SK-N-SH treated with all-trans-retinoic acid at 6 μM for 48 hours (cell line): ENCODE measurements at regions not wholly inside any gene's neighbourhood (a gene's known extent, or its start where the extent isn't known, plus 50 kb on each side); places are given as distances from the start of the nearest gene placed in this dataset.

ENCODE experiments used
- ATAC-seq: fragments of 200-7000 bp; cut with Tn5 transposase; 3 replicates; pipeline ENCODE4 v1.9.1; 2020; ENCODE audit warnings: mild to moderate bottlenecking, moderate library complexity
- ARNTL ChIP-seq: fragments of 450-650 bp; formaldehyde crosslinking; IDR thresholded peaks from 2 replicates; pipeline ENCODE4 v1.5.0; 2020; ENCODE audit warnings: low read depth, mild to moderate bottlenecking, moderate library complexity, borderline replicate concordance
- BACH2 ChIP-seq: fragments of 250-450 bp; sonication (Bioruptor Pico); IDR thresholded peaks from 2 replicates; pipeline ENCODE4 v1.9.0; 2021; ENCODE audit warnings: mild to moderate bottlenecking, borderline replicate concordance
- CSDC2 ChIP-seq: fragments of 250-450 bp; sonication (Bioruptor Pico); IDR thresholded peaks from 2 replicates; pipeline ENCODE4 v1.5.0; 2020; ENCODE audit warnings: mild to moderate bottlenecking, moderate library complexity
- ESRRG ChIP-seq: fragments of 250-450 bp; sonication (Bioruptor Pico); IDR thresholded peaks from 2 replicates; pipeline ENCODE4 v1.6.1; 2021; ENCODE audit warnings: mild to moderate bottlenecking
- GLIS3 ChIP-seq: fragments of 250-450 bp; sonication (Bioruptor Pico); IDR thresholded peaks from 2 replicates; pipeline ENCODE4 v1.5.0; 2020; ENCODE audit warnings: mild to moderate bottlenecking, moderate library complexity
- ISL1 ChIP-seq: fragments of 250-450 bp; sonication (Bioruptor Pico); IDR thresholded peaks from 2 replicates; pipeline ENCODE4 v2.1.2; 2022; ENCODE audit warnings: mild to moderate bottlenecking, moderate library complexity
- OSR1 ChIP-seq: fragments of 250-450 bp; sonication (Bioruptor Pico); IDR thresholded peaks from 2 replicates; pipeline ENCODE4 v1.8.0; 2022; ENCODE audit warnings: moderate library complexity, mild to moderate bottlenecking, inconsistent platforms
- PPARA ChIP-seq: fragments of 250-450 bp; sonication (Bioruptor Pico); IDR thresholded peaks from 2 replicates; pipeline ENCODE4 v1.5.0; 2020; ENCODE audit warnings: mild to moderate bottlenecking, borderline replicate concordance
- SNAI2 ChIP-seq: fragments of 250-450 bp; sonication (Bioruptor Pico); IDR thresholded peaks from 2 replicates; pipeline ENCODE4 v1.5.0; 2020; ENCODE audit warnings: mild to moderate bottlenecking, moderate library complexity
- TOX ChIP-seq: fragments of 250-450 bp; sonication (Bioruptor Pico); IDR thresholded peaks from 2 replicates; pipeline ENCODE4 v1.8.0; 2021; ENCODE audit warnings: mild to moderate bottlenecking, moderate library complexity, borderline replicate concordance
- ZC3H10 ChIP-seq: fragments of 250-450 bp; sonication (Bioruptor Pico); IDR thresholded peaks from 2 replicates; pipeline ENCODE4 v1.5.1; 2021; ENCODE audit warnings: mild to moderate bottlenecking, moderate library complexity
- ZFP3 ChIP-seq: fragments of 250-450 bp; sonication (Bioruptor Pico); IDR thresholded peaks from 2 replicates; pipeline ENCODE4 v1.5.0; 2020; ENCODE audit warnings: mild to moderate bottlenecking, moderate library complexity
- ZFP30 ChIP-seq: fragments of 450-650 bp; formaldehyde crosslinking; IDR thresholded peaks from 2 replicates; pipeline ENCODE4 v1.5.0; 2022; ENCODE audit warnings: mild to moderate bottlenecking, moderate library complexity
- ZNF565 ChIP-seq: fragments of 450-650 bp; formaldehyde crosslinking; conservative IDR thresholded peaks from 2 replicates; pipeline ENCODE4 v1.5.0; 2020; ENCODE audit warnings: low read depth, mild to moderate bottlenecking, moderate library complexity
- TF ChIP-seq, protein P1 (sequence below): fragments of 250-450 bp; sonication (Bioruptor Pico); IDR thresholded peaks from 2 replicates; pipeline ENCODE4 v1.5.1; 2021; ENCODE audit warnings: mild to moderate bottlenecking, moderate library complexity
- TF ChIP-seq, protein P2 (sequence below): fragments of 250-450 bp; sonication (Bioruptor Pico); IDR thresholded peaks from 2 replicates; pipeline ENCODE4 v1.5.1; 2020; ENCODE audit warnings: low read depth, mild to moderate bottlenecking, moderate library complexity
- TF ChIP-seq, protein P3 (sequence below): fragments of 250-450 bp; sonication (Bioruptor Pico); IDR thresholded peaks from 2 replicates; pipeline ENCODE4 v1.8.0; 2020; ENCODE audit warnings: mild to moderate bottlenecking, moderate library complexity, borderline replicate concordance

DNA sequence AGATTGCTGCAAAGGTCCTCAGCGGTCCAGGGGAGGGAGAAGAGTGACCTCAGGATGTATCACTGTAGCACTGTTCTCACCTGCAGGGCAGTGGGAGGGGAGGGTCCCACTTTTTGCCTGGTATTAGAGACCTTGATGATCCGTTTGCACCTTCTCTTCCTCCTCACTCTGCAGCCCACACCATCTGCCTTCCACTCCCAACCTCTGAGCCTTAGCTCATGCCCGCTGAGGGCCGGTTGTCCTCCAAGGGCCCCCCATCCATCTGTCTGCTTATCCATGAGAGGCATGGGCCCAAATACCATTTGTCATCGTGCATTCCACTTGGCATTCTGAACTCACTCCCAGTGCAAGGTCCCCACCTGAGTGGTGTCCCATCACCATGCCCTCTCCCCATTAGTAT lies 64.6 kb upstream of the PCBD1 start:
- no peak for ATAC-seq
- TF ChIP-seq OSR1 (CRISPR knock-in tag) (no peak), ZC3H10 (CRISPR knock-in tag) (no peak), ZFP3 (CRISPR knock-in tag) (no peak), ISL1 (no peak), ZFP30 (CRISPR knock-in tag) (no peak), ZNF565 (CRISPR knock-in tag) (no peak)
- TF ChIP-seq, protein P1, sequence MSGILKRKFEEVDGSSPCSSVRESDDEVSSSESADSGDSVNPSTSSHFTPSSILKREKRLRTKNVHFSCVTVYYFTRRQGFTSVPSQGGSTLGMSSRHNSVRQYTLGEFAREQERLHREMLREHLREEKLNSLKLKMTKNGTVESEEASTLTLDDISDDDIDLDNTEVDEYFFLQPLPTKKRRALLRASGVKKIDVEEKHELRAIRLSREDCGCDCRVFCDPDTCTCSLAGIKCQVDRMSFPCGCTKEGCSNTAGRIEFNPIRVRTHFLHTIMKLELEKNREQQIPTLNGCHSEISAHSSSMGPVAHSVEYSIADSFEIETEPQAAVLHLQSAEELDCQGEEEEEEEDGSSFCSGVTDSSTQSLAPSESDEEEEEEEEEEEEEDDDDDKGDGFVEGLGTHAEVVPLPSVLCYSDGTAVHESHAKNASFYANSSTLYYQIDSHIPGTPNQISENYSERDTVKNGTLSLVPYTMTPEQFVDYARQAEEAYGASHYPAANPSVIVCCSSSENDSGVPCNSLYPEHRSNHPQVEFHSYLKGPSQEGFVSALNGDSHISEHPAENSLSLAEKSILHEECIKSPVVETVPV (CRISPR knock-in tag) = no peak
- TF ChIP-seq, protein P2, sequence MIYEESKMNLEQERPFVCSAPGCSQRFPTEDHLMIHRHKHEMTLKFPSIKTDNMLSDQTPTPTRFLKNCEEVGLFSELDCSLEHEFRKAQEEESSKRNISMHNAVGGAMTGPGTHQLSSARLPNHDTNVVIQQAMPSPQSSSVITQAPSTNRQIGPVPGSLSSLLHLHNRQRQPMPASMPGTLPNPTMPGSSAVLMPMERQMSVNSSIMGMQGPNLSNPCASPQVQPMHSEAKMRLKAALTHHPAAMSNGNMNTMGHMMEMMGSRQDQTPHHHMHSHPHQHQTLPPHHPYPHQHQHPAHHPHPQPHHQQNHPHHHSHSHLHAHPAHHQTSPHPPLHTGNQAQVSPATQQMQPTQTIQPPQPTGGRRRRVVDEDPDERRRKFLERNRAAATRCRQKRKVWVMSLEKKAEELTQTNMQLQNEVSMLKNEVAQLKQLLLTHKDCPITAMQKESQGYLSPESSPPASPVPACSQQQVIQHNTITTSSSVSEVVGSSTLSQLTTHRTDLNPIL = no peak
- TF ChIP-seq, all 23 proteins: peak for 0

DNA sequence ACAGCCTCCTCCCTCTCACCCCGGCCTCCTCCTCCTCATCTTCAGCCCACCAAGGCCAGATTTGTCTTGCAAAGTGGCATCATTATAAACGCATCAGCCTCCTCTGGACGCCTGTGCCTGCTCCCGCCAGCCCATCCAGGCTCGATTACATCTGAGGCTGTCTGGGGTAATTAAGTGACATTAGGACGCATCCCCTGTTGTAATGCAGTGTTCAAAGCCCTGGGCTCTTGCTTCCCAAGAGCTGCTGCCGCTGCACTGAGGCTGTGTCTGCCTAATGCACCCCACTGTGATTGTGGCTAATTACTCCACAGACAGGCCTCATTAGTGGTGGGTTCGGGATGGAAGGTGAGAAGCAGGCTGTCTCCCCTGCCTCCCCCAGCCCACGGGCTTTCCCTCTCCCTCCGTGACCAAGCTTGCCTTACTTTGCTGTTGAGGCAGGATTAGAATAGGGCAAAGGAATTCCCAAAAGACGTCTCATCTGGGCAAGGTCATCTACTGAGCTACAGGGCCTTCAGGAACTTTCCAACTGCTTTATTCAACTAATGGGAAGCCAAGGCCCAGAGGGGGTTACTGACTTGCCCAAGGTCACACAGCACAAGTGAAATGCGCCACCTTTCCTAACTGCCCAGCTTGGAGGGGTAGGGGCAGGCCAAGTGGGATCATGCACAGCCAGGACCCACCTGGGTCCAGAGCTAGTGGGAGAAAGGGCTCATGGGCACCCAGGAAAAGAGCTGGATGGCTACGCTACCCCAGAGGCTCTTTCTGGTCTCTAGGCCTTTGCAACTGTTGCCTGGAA lies 66.2 kb upstream of the PCBD1 start:
- TF ChIP-seq ZFP3 (CRISPR knock-in tag) (no peak), SNAI2 (CRISPR knock-in tag) (no peak), OSR1 (CRISPR knock-in tag) (no peak), ISL1 (no peak), ARNTL (CRISPR knock-in tag) (no peak)
- TF ChIP-seq, protein P3, sequence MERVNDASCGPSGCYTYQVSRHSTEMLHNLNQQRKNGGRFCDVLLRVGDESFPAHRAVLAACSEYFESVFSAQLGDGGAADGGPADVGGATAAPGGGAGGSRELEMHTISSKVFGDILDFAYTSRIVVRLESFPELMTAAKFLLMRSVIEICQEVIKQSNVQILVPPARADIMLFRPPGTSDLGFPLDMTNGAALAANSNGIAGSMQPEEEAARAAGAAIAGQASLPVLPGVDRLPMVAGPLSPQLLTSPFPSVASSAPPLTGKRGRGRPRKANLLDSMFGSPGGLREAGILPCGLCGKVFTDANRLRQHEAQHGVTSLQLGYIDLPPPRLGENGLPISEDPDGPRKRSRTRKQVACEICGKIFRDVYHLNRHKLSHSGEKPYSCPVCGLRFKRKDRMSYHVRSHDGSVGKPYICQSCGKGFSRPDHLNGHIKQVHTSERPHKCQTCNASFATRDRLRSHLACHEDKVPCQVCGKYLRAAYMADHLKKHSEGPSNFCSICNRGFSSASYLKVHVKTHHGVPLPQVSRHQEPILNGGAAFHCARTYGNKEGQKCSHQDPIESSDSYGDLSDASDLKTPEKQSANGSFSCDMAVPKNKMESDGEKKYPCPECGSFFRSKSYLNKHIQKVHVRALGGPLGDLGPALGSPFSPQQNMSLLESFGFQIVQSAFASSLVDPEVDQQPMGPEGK (CRISPR knock-in tag) = no peak
- ATAC-seq = no peak; the same call in 2 of the 3 replicates

DNA sequence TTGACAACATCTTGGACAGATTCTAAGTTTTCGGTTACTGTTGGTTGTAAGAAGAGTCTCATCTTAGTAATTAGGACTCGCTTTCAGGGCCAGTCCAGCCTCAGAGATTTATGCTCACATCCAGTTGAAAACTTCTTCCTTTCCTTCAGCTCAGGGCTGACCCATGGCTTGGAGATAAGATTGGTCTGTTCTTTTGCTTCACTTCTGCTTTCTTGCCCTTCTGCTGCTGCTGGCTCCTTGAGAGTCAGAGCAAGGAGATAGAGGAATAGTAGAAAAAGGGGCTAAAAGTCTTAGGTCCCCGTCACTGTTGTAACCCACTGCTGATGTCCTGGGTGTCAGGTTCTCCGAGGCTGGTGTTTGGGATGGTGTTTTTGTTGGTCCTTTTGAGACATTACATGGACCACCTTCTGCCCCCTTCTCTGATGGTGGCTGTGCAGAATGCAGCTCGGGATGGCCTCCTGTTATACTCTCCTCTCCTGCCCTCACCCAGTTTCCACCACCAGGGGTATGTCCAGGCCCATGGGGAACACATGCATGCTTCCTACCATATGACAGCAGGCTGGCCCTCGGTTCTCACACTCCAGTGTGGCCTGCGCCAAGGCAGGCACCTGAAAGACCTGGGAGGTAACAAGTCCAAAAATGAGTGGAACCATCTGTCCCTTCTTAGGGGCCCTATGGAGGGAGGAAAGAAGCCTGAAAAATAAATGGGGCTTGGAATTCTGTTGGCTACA lies 67.8 kb upstream of the PCBD1 start:
- TF ChIP-seq ZC3H10 (CRISPR knock-in tag) (no peak), SNAI2 (CRISPR knock-in tag) (no peak), GLIS3 (CRISPR knock-in tag) (no peak), ISL1 (no peak), CSDC2 (no peak), BACH2 (CRISPR knock-in tag) (no peak), TOX (CRISPR knock-in tag) (no peak), OSR1 (CRISPR knock-in tag) (no peak), ESRRG (CRISPR knock-in tag) (no peak), PPARA (CRISPR knock-in tag) (no peak)
- TF ChIP-seq, protein P3 (CRISPR knock-in tag) = no peak

DNA sequence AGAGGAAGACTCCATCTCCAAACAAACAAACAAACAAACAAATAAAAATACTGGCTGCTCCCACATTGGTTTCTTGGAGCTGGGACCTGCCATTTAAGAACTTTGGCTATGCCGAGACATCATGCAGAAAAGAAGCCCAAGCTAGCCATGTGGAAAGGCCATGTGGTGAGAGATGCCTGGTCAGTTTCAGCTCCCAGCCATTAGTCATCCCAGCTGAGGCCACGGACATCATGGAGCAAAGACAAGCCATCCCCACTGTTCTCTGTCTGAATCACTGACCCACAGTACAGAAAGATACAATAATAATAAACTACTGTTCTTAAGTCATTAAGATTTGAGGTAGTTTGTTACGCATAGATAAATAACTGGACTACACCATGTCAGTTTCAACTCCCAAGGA lies 70.0 kb upstream of the PCBD1 start:
- no peak for ATAC-seq
- no peak for TF ChIP-seq PPARA (CRISPR knock-in tag)
- no peak for TF ChIP-seq ZFP3 (CRISPR knock-in tag)
- no peak for TF ChIP-seq ISL1
- no peak for TF ChIP-seq SNAI2 (CRISPR knock-in tag)
- no peak for TF ChIP-seq GLIS3 (CRISPR knock-in tag)
- TF ChIP-seq CSDC2 = no peak
- TF ChIP-seq, protein P2 = no peak
- TF ChIP-seq, protein P1 (CRISPR knock-in tag) = no peak
- no peak for TF ChIP-seq ZFP30 (CRISPR knock-in tag)

More for the DNA sequence above, 67.8 kb upstream of the PCBD1 start:
- ATAC-seq = 0 out of 3 replicates have a peak, but pooled peaks have one; percentile 27
